ENCODE measurements at regions not wholly inside any gene's neighbourhood (a gene's known extent, or its start where the extent isn't known, plus 50 kb on each side); places are given as distances from the start of the nearest gene placed in this dataset.

GRCh38 chr14:84535484-84535883 lies 994.5 kb upstream of the FLRT2 start:
- DNase-seq (ENCODE audit: insufficient read length, low spot score) (no peak), FAIRE-seq (no peak)
- TF ChIP-seq PAX5 (IDR thresholded peaks at IDR 0.05; ENCODE audit: insufficient read depth, low read length, severe bottlenecking) (no peak), SPI1 (IDR thresholded peaks at IDR 0.05; ENCODE audit: low read depth, low read length) (no peak), POLR2A (IDR thresholded peaks at IDR 0.05; ENCODE audit: low read depth, low read length) (no peak), POU2F2 (IDR thresholded peaks at IDR 0.05; ENCODE audit: low read depth, low read length) (no peak), POLR2AphosphoS5 (IDR thresholded peaks at IDR 0.05; ENCODE audit: low read depth, low read length) (no peak), TAF1 (IDR thresholded peaks at IDR 0.05; ENCODE audit: low read depth, low read length) (no peak)

- TF ChIP-seq PAX5 (IDR thresholded peaks at IDR 0.05; ENCODE audit: insufficient read depth, low read length, severe bottlenecking) (no peak), SPI1 (IDR thresholded peaks at IDR 0.05; ENCODE audit: low read depth, low read length) (no peak)
- DNase-seq (ENCODE audit: insufficient read length, low spot score) (no peak), FAIRE-seq (no peak)
These were observed 994.0 kb upstream of the FLRT2 start for GRCh38 chr14:84535976-84536375.

- TF ChIP-seq POLR2A (IDR thresholded peaks at IDR 0.05; ENCODE audit: low read depth, low read length) (no peak), SPI1 (IDR thresholded peaks at IDR 0.05; ENCODE audit: low read depth, low read length) (no peak), TAF1 (IDR thresholded peaks at IDR 0.05; ENCODE audit: low read depth, low read length) (no peak), POU2F2 (IDR thresholded peaks at IDR 0.05; ENCODE audit: low read depth, low read length) (no peak), POLR2AphosphoS5 (IDR thresholded peaks at IDR 0.05; ENCODE audit: low read depth, low read length) (no peak), PAX5 (IDR thresholded peaks at IDR 0.05; ENCODE audit: insufficient read depth, low read length, severe bottlenecking) (no peak)
- DNase-seq (ENCODE audit: insufficient read length, low spot score) (no peak), FAIRE-seq (no peak)
These were observed 988.9 kb upstream of the FLRT2 start for GRCh38 chr14:84541018-84541417.

- DNase-seq (ENCODE audit: insufficient read length, low spot score) (no peak), FAIRE-seq (no peak)
- no peak for TF ChIP-seq SPI1 (IDR thresholded peaks at IDR 0.05; ENCODE audit: low read depth, low read length)
- no peak for TF ChIP-seq POLR2AphosphoS5 (IDR thresholded peaks at IDR 0.05; ENCODE audit: low read depth, low read length)
- TF ChIP-seq TAF1 (IDR thresholded peaks at IDR 0.05; ENCODE audit: low read depth, low read length): no peak
- no peak for TF ChIP-seq PAX5 (IDR thresholded peaks at IDR 0.05; ENCODE audit: insufficient read depth, low read length, severe bottlenecking)
- no peak for TF ChIP-seq POU2F2 (IDR thresholded peaks at IDR 0.05; ENCODE audit: low read depth, low read length)
- TF ChIP-seq POLR2A (IDR thresholded peaks at IDR 0.05; ENCODE audit: low read depth, low read length): no peak
These were observed 986.1 kb upstream of the FLRT2 start for GRCh38 chr14:84543859-84544258.

- DNase-seq (ENCODE audit: insufficient read length, low spot score): no peak
- no peak for TF ChIP-seq POU2F2 (IDR thresholded peaks at IDR 0.05; ENCODE audit: low read depth, low read length)
- TF ChIP-seq POLR2AphosphoS5 (IDR thresholded peaks at IDR 0.05; ENCODE audit: low read depth, low read length): no peak
- no peak for TF ChIP-seq POLR2A (IDR thresholded peaks at IDR 0.05; ENCODE audit: low read depth, low read length)
- no peak for TF ChIP-seq PAX5 (IDR thresholded peaks at IDR 0.05; ENCODE audit: insufficient read depth, low read length, severe bottlenecking)
- TF ChIP-seq TAF1 (IDR thresholded peaks at IDR 0.05; ENCODE audit: low read depth, low read length): no peak
- TF ChIP-seq SPI1 (IDR thresholded peaks at IDR 0.05; ENCODE audit: low read depth, low read length): no peak
- FAIRE-seq: no peak
These were observed 985.3 kb upstream of the FLRT2 start for GRCh38 chr14:84544486-84545131.

GRCh38 chr14:84546236-84546635 lies 983.7 kb upstream of the FLRT2 start:
- TF ChIP-seq POLR2AphosphoS5 (IDR thresholded peaks at IDR 0.05; ENCODE audit: low read depth, low read length) (no peak), SPI1 (IDR thresholded peaks at IDR 0.05; ENCODE audit: low read depth, low read length) (no peak), PAX5 (IDR thresholded peaks at IDR 0.05; ENCODE audit: insufficient read depth, low read length, severe bottlenecking) (no peak), POLR2A (IDR thresholded peaks at IDR 0.05; ENCODE audit: low read depth, low read length) (no peak), POU2F2 (IDR thresholded peaks at IDR 0.05; ENCODE audit: low read depth, low read length) (no peak), TAF1 (IDR thresholded peaks at IDR 0.05; ENCODE audit: low read depth, low read length) (no peak)
- FAIRE-seq (no peak), DNase-seq (ENCODE audit: insufficient read length, low spot score) (no peak)

GRCh38 chr14:84554136-84554535 lies 975.8 kb upstream of the FLRT2 start:
- no peak for DNase-seq (ENCODE audit: insufficient read length, low spot score)
- no peak for FAIRE-seq

GRCh38 chr14:84555493-84555892 lies 974.5 kb upstream of the FLRT2 start:
- no peak for DNase-seq (ENCODE audit: insufficient read length, low spot score)
- FAIRE-seq: no peak
- no peak for TF ChIP-seq POLR2A (IDR thresholded peaks at IDR 0.05; ENCODE audit: low read depth, low read length)
- TF ChIP-seq PAX5 (IDR thresholded peaks at IDR 0.05; ENCODE audit: insufficient read depth, low read length, severe bottlenecking): no peak
- TF ChIP-seq POU2F2 (IDR thresholded peaks at IDR 0.05; ENCODE audit: low read depth, low read length): no peak
- no peak for TF ChIP-seq TAF1 (IDR thresholded peaks at IDR 0.05; ENCODE audit: low read depth, low read length)
- no peak for TF ChIP-seq SPI1 (IDR thresholded peaks at IDR 0.05; ENCODE audit: low read depth, low read length)
- no peak for TF ChIP-seq POLR2AphosphoS5 (IDR thresholded peaks at IDR 0.05; ENCODE audit: low read depth, low read length)

More at GRCh38 chr14:84554136-84554535, 975.8 kb upstream of the FLRT2 start:
- TF ChIP-seq SPI1 (IDR thresholded peaks at IDR 0.05; ENCODE audit: low read depth, low read length) (no peak), POU2F2 (IDR thresholded peaks at IDR 0.05; ENCODE audit: low read depth, low read length) (no peak), POLR2AphosphoS5 (IDR thresholded peaks at IDR 0.05; ENCODE audit: low read depth, low read length) (no peak)

GRCh38 chr14:84566109-84566508 lies 963.8 kb upstream of the FLRT2 start:
- FAIRE-seq (no peak), DNase-seq (ENCODE audit: insufficient read length, low spot score) (no peak)
- TF ChIP-seq POU2F2 (IDR thresholded peaks at IDR 0.05; ENCODE audit: low read depth, low read length) (no peak), TAF1 (IDR thresholded peaks at IDR 0.05; ENCODE audit: low read depth, low read length) (no peak), POLR2AphosphoS5 (IDR thresholded peaks at IDR 0.05; ENCODE audit: low read depth, low read length) (no peak), PAX5 (IDR thresholded peaks at IDR 0.05; ENCODE audit: insufficient read depth, low read length, severe bottlenecking) (no peak), SPI1 (IDR thresholded peaks at IDR 0.05; ENCODE audit: low read depth, low read length) (no peak), POLR2A (IDR thresholded peaks at IDR 0.05; ENCODE audit: low read depth, low read length) (no peak)

GRCh38 chr14:84575681-84576080 lies 954.3 kb upstream of the FLRT2 start:
- DNase-seq (ENCODE audit: insufficient read length, low spot score) (no peak), FAIRE-seq (no peak)
- TF ChIP-seq POLR2A (IDR thresholded peaks at IDR 0.05; ENCODE audit: low read depth, low read length) (no peak), SPI1 (IDR thresholded peaks at IDR 0.05; ENCODE audit: low read depth, low read length) (peak; percentile 38; the same call in 1 of the 2 replicates)

Data from GM12891 (cell line).